B cell (primary cell): ENCODE measurements at regions not wholly inside any gene's neighbourhood (a gene's known extent, or its start where the extent isn't known, plus 50 kb on each side); places are given as distances from the start of the nearest gene placed in this dataset.

Experiments
- EZH2 ChIP-seq: IDR thresholded peaks from 2 replicates; pipeline ENCODE4 v1.6.1; 2012; ENCODE audit warnings: borderline replicate concordance, low read depth, mild to moderate bottlenecking, moderate library complexity, low read length; ENCODE audit not compliant: insufficient read depth, poor library complexity, severe bottlenecking
- TF ChIP-seq, protein P1 (sequence below): fragments of 200-600 bp; IDR thresholded peaks from one replicate; pipeline ENCODE4 v1.8.0; 2022; ENCODE audit warnings: antibody characterized with exemption, mild to moderate bottlenecking

DNA sequence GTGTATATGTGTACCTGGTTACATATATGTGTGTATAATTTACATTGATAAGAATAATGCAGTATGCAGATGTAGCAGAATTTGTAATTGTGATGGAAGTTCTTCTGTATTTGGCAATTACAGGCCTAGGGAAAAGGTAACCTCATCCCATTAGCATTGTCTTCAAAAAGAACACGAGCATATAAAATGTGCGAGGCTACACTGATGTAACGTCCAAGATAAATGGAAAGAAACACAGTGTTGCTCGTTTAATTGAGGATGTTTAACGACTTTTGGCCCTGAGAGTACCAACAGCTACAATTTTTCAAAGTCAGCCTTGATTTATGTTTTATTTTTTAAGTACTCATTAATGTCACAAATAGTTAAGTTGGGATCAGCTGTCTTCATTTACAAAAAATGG, 703.5 kb upstream of the RBFOX1 start:
- TF ChIP-seq, protein P1, sequence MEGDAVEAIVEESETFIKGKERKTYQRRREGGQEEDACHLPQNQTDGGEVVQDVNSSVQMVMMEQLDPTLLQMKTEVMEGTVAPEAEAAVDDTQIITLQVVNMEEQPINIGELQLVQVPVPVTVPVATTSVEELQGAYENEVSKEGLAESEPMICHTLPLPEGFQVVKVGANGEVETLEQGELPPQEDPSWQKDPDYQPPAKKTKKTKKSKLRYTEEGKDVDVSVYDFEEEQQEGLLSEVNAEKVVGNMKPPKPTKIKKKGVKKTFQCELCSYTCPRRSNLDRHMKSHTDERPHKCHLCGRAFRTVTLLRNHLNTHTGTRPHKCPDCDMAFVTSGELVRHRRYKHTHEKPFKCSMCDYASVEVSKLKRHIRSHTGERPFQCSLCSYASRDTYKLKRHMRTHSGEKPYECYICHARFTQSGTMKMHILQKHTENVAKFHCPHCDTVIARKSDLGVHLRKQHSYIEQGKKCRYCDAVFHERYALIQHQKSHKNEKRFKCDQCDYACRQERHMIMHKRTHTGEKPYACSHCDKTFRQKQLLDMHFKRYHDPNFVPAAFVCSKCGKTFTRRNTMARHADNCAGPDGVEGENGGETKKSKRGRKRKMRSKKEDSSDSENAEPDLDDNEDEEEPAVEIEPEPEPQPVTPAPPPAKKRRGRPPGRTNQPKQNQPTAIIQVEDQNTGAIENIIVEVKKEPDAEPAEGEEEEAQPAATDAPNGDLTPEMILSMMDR, result no peak
- no peak for TF ChIP-seq EZH2
